ENCODE measurements at regions not wholly inside any gene's neighbourhood (a gene's known extent, or its start where the extent isn't known, plus 50 kb on each side); places are given as distances from the start of the nearest gene placed in this dataset.

DNA sequence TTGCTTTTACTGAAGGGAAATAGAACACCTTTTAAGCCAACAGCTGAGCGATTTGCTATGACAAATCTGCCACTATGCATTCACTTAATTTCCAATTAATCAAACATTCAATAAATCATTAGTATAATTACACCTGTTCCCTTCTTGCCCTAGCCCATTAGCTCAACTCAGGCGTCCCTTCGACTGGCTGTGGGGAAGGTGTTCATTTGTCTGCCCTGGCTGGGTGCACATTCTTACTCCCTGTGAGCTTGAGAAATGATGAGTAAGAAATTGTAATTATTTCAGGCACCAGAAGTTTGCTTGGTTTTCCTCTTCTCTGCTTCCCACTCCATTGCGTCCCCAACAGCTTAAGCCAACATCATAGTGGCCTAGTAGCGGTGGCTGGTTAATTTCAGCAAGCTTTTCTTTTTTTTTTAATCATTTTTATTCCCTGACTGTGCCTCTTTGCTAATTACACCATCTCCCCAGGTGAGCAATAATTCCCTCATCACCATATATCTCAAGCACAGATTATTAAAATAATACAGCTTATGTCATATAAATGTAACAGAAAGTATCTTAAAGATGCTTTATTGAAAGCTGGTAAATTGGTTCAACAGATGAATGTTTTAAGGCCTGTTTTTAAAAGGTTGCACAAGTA is 623.9 kb upstream of the RBFOX1 start:
- TF ChIP-seq, protein P1, sequence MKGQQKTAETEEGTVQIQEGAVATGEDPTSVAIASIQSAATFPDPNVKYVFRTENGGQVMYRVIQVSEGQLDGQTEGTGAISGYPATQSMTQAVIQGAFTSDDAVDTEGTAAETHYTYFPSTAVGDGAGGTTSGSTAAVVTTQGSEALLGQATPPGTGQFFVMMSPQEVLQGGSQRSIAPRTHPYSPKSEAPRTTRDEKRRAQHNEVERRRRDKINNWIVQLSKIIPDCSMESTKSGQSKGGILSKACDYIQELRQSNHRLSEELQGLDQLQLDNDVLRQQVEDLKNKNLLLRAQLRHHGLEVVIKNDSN (IDR thresholded peaks at IDR 0.05) = no peak

DNA sequence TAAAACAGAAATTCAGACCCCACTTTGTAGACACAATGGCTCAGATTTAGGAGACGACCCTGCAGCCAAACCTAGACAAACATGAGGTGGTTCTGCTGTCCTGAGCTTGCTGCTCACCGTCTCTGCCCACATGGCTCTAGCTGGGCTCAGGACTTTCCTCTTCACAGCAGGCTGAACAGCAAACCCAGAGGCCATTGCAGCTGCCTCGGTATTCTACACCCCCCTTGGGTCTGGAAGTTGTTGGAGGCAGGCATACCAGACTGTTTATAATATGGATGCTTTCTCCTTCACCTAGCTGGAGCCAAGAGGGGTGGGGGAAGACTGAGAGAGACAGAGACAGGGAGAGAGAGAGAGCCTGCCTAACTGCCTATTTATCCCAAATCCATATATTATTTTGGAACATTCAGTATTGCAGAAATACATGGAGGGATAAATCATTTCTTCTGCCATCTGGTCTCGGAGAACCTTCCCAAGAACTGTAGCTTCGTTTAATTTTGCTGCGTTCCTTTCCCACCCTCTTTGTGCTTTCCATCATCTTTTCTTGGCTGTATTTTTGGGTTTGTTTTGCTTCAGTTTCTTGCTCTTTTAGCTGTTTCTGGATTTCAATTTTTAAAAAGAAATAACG is 628.2 kb upstream of the RBFOX1 start:
- no peak for TF ChIP-seq TCF12 (IDR thresholded peaks at IDR 0.05; ENCODE audit: low read depth)
- TF ChIP-seq, protein P1 (IDR thresholded peaks at IDR 0.05) = no peak

DNA sequence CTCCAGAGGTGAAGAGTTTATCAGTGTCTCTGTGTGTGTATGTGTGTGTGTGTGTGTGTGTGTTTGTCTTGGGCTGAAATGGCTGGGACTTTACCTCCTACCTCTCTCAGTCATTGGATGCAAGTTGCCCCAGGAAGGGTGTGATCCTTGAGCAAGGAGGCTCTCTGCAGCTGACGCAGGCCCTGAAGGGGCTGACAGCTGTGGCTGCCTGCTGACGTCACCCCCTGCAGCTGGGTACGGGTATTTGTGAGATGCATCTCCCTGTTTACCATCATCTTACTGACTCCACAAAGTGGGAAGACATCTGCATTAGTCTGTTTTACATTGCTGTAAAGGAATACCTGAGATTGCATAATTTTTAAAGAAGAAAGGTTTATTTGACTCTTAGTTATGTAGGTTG is 631.5 kb upstream of the RBFOX1 start:
- no peak for TF ChIP-seq FOXM1 (IDR thresholded peaks at IDR 0.05; ENCODE audit: borderline replicate concordance, low read depth)
- TF ChIP-seq, protein P1 (IDR thresholded peaks at IDR 0.05) = no peak
- TF ChIP-seq EP300 (IDR thresholded peaks at IDR 0.05; ENCODE audit: borderline replicate concordance) = no peak
- no peak for TF ChIP-seq TEAD4 (IDR thresholded peaks at IDR 0.05)
- TF ChIP-seq RAD21 (IDR thresholded peaks at IDR 0.05; ENCODE audit: low read depth) = no peak
- TF ChIP-seq ZBTB7A (IDR thresholded peaks at IDR 0.05; ENCODE audit: low read depth) = no peak
- no peak for TF ChIP-seq TAF1 (IDR thresholded peaks at IDR 0.05; ENCODE audit: low read depth)
- TF ChIP-seq, protein P2, sequence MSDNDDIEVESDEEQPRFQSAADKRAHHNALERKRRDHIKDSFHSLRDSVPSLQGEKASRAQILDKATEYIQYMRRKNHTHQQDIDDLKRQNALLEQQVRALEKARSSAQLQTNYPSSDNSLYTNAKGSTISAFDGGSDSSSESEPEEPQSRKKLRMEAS (IDR thresholded peaks at IDR 0.05) = no peak
- no peak for TF ChIP-seq CREB1 (IDR thresholded peaks at IDR 0.05; ENCODE audit: low read depth)
- TF ChIP-seq NFIC (IDR thresholded peaks at IDR 0.05) = no peak
- TF ChIP-seq TCF12 (IDR thresholded peaks at IDR 0.05; ENCODE audit: low read depth) = no peak
- TF ChIP-seq, protein P3, sequence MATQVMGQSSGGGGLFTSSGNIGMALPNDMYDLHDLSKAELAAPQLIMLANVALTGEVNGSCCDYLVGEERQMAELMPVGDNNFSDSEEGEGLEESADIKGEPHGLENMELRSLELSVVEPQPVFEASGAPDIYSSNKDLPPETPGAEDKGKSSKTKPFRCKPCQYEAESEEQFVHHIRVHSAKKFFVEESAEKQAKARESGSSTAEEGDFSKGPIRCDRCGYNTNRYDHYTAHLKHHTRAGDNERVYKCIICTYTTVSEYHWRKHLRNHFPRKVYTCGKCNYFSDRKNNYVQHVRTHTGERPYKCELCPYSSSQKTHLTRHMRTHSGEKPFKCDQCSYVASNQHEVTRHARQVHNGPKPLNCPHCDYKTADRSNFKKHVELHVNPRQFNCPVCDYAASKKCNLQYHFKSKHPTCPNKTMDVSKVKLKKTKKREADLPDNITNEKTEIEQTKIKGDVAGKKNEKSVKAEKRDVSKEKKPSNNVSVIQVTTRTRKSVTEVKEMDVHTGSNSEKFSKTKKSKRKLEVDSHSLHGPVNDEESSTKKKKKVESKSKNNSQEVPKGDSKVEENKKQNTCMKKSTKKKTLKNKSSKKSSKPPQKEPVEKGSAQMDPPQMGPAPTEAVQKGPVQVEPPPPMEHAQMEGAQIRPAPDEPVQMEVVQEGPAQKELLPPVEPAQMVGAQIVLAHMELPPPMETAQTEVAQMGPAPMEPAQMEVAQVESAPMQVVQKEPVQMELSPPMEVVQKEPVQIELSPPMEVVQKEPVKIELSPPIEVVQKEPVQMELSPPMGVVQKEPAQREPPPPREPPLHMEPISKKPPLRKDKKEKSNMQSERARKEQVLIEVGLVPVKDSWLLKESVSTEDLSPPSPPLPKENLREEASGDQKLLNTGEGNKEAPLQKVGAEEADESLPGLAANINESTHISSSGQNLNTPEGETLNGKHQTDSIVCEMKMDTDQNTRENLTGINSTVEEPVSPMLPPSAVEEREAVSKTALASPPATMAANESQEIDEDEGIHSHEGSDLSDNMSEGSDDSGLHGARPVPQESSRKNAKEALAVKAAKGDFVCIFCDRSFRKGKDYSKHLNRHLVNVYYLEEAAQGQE (IDR thresholded peaks at IDR 0.05; ENCODE audit: low read depth) = no peak
- no peak for TF ChIP-seq YY1 (IDR thresholded peaks at IDR 0.05; ENCODE audit: low read depth)
- TF ChIP-seq CEBPB (IDR thresholded peaks at IDR 0.05) = no peak
- no peak for TF ChIP-seq EGR1 (IDR thresholded peaks at IDR 0.05)

DNA sequence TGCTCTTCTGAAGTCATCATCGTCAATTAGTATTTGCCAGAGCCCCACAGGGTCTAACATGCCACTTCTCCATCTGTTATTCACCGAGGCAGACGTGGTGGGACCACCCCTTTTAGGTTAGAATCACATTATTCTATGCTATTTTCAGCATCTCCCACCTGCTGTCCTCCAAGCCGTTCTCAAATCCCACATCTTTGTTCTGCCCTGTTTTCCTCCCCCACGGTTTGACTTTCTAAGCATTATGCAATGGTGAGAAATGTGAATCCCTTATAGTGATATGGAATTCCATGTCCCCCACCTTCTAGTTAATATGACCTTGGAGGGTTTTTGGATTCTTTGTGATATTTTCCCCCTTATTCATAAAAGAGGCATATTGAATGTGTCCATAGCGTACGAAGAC is 634.1 kb upstream of the RBFOX1 start:
- TF ChIP-seq EGR1 (IDR thresholded peaks at IDR 0.05) (no peak), TEAD4 (IDR thresholded peaks at IDR 0.05) (no peak), YY1 (IDR thresholded peaks at IDR 0.05; ENCODE audit: low read depth) (no peak), CREB1 (IDR thresholded peaks at IDR 0.05; ENCODE audit: low read depth) (no peak), FOXM1 (IDR thresholded peaks at IDR 0.05; ENCODE audit: borderline replicate concordance, low read depth) (no peak), TCF12 (IDR thresholded peaks at IDR 0.05; ENCODE audit: low read depth) (no peak), TAF1 (IDR thresholded peaks at IDR 0.05; ENCODE audit: low read depth) (no peak), RAD21 (IDR thresholded peaks at IDR 0.05; ENCODE audit: low read depth) (no peak), CEBPB (IDR thresholded peaks at IDR 0.05) (no peak), ZBTB7A (IDR thresholded peaks at IDR 0.05; ENCODE audit: low read depth) (no peak), NFIC (IDR thresholded peaks at IDR 0.05) (no peak), EP300 (IDR thresholded peaks at IDR 0.05; ENCODE audit: borderline replicate concordance) (no peak)
- TF ChIP-seq, protein P1 (IDR thresholded peaks at IDR 0.05) = no peak
- TF ChIP-seq, protein P2 (IDR thresholded peaks at IDR 0.05) = no peak
- TF ChIP-seq, protein P3 (IDR thresholded peaks at IDR 0.05; ENCODE audit: low read depth) = no peak

DNA sequence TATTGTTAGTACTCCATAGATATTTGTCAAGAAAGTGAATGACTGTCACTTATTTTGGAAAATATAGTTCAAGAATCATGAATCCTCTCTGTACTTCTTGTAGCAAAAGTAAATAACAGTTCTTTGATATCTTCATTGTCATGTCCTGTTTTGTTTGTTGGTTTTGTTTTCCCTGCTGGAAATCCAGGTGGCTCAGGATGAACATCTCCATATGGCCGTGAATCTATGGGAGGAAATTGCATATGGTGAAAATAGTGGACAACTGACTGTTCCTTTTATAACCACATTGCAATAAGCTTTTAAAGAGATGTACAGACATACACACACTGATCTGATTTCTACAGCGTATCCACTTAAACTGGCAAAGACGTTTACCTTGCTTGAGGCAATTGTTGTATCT is 637.0 kb upstream of the RBFOX1 start:
- no peak for TF ChIP-seq NFIC (IDR thresholded peaks at IDR 0.05)
- TF ChIP-seq, protein P3 (IDR thresholded peaks at IDR 0.05; ENCODE audit: low read depth) = no peak

Measured in Ishikawa (cell line).